SK-N-SH (cell line): ENCODE measurements at regions not wholly inside any gene's neighbourhood (a gene's known extent, or its start where the extent isn't known, plus 50 kb on each side); places are given as distances from the start of the nearest gene placed in this dataset.

Experiments
- EP300 ChIP-seq, 2 experiments: IDR thresholded peaks; 2 replicates each; pipeline versions ENCODE4 v1.4.0 to v1.6.1; 2012; ENCODE audit warnings: borderline replicate concordance in 1 of 2, low read depth in 1 of 2, low read length in 1 of 2
- EZH2phosphoT487 ChIP-seq: fragments of 200-600 bp; sonication (generic); IDR thresholded peaks from 2 replicates; pipeline ENCODE4 v1.6.1; 2017; ENCODE audit warnings: low read depth, mixed run types, mild to moderate bottlenecking, antibody characterized with exemption, moderate library complexity, borderline replicate concordance
- JUND ChIP-seq: IDR thresholded peaks from 2 replicates; pipeline ENCODE4 v1.4.0; 2012
- MXI1 ChIP-seq: IDR thresholded peaks from 2 replicates; pipeline ENCODE4 v1.6.1; 2012; ENCODE audit warnings: mild to moderate bottlenecking, low read depth, low read length, improper control_type of control experiment
- POLR2AphosphoS5 ChIP-seq: IDR thresholded peaks from 2 replicates; pipeline ENCODE4 v1.6.1; 2012; ENCODE audit warnings: low read depth, low read length
- SIN3A ChIP-seq: IDR thresholded peaks from 2 replicates; pipeline ENCODE4 v1.6.1; 2012; ENCODE audit warnings: low read depth, mild to moderate bottlenecking, low read length, moderate library complexity, borderline replicate concordance
- SMC3 ChIP-seq: IDR thresholded peaks from 2 replicates; pipeline ENCODE4 v1.6.1; 2012; ENCODE audit warnings: low read depth, low read length, improper control_type of control experiment
- TF ChIP-seq, protein P1 (sequence below): fragments of 200-600 bp; sonication (generic); IDR thresholded peaks from 2 replicates; pipeline ENCODE4 v1.6.1; 2017; ENCODE audit warnings: antibody characterized with exemption, mild to moderate bottlenecking, moderate library complexity
- TF ChIP-seq, protein P2 (sequence below): fragments of 150-350 bp; IDR thresholded peaks from 2 replicates; pipeline ENCODE4 v1.6.1; 2017; ENCODE audit warnings: antibody characterized with exemption, low read length, low read depth, borderline replicate concordance
- TF ChIP-seq, protein P3 (sequence below): IDR thresholded peaks from 2 replicates; pipeline ENCODE4; 2012

DNA sequence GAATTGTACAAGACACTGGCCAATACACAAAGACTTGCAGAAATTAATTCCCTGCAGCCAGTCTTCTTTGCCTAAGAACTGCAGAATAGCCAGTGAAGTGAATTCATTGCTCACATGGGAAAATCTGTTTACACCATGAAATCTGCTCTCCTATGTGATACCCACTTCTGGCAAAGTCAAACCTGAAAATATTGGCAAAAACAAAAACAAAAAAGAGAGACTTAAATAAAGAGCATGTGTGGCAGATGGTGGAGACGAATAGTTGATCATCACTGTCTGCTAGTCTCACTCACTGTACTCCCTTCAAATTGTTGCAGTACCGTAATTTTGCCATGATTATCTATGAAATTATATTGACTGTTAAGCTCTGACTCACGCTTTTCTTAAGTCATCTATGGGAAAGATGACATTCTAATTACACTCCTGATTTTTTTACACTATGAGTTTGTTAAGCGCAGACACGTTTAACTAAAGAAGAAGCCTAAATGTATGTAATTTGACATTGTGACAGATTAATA, 406.8 kb downstream of the PCDH7 start:
- no peak for TF ChIP-seq JUND
- TF ChIP-seq SIN3A = no peak
- TF ChIP-seq, protein P1, sequence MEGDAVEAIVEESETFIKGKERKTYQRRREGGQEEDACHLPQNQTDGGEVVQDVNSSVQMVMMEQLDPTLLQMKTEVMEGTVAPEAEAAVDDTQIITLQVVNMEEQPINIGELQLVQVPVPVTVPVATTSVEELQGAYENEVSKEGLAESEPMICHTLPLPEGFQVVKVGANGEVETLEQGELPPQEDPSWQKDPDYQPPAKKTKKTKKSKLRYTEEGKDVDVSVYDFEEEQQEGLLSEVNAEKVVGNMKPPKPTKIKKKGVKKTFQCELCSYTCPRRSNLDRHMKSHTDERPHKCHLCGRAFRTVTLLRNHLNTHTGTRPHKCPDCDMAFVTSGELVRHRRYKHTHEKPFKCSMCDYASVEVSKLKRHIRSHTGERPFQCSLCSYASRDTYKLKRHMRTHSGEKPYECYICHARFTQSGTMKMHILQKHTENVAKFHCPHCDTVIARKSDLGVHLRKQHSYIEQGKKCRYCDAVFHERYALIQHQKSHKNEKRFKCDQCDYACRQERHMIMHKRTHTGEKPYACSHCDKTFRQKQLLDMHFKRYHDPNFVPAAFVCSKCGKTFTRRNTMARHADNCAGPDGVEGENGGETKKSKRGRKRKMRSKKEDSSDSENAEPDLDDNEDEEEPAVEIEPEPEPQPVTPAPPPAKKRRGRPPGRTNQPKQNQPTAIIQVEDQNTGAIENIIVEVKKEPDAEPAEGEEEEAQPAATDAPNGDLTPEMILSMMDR = no peak
- TF ChIP-seq, protein P2, sequence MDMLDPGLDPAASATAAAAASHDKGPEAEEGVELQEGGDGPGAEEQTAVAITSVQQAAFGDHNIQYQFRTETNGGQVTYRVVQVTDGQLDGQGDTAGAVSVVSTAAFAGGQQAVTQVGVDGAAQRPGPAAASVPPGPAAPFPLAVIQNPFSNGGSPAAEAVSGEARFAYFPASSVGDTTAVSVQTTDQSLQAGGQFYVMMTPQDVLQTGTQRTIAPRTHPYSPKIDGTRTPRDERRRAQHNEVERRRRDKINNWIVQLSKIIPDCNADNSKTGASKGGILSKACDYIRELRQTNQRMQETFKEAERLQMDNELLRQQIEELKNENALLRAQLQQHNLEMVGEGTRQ = no peak
- no peak for TF ChIP-seq MXI1
- TF ChIP-seq, protein P3, sequence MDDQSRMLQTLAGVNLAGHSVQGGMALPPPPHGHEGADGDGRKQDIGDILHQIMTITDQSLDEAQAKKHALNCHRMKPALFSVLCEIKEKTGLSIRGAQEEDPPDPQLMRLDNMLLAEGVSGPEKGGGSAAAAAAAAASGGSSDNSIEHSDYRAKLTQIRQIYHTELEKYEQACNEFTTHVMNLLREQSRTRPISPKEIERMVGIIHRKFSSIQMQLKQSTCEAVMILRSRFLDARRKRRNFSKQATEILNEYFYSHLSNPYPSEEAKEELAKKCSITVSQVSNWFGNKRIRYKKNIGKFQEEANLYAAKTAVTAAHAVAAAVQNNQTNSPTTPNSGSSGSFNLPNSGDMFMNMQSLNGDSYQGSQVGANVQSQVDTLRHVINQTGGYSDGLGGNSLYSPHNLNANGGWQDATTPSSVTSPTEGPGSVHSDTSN = no peak
- TF ChIP-seq EP300 (IDR thresholded peaks at IDR 0.05; ENCODE audit: borderline replicate concordance in 1 of 2, low read depth in 1 of 2, low read length in 1 of 2) = no peak
- TF ChIP-seq POLR2AphosphoS5 = no peak
- no peak for TF ChIP-seq SMC3
- TF ChIP-seq EZH2phosphoT487 = no peak
